Liver (tissue), 3 donors: ENCODE measurements at regions not wholly inside any gene's neighbourhood (a gene's known extent, or its start where the extent isn't known, plus 50 kb on each side); places are given as distances from the start of the nearest gene placed in this dataset.

Experiments used
- CTCF ChIP-seq: fragments of 150-350 bp; IDR thresholded peaks from 2 replicates; pipeline ENCODE4 v1.5.1; 2017; ENCODE audit warnings: improper control_type of control experiment, low read depth, low read length; ENCODE audit not compliant: missing input control
- EGR1 ChIP-seq, 2 donors: IDR thresholded peaks; 2 replicates each; pipeline ENCODE4 v1.6.1; 2016 to 2018; ENCODE audit warnings: antibody characterized with exemption in 2 of 2, low read depth in 2 of 2
- GABPA ChIP-seq, 2 donors: IDR thresholded peaks in 1 of 2; conservative IDR thresholded peaks in 1 of 2; 2 replicates each; pipeline ENCODE4 v1.6.1; 2016; ENCODE audit warnings: antibody characterized with exemption in 2 of 2, mild to moderate bottlenecking in 1 of 2, moderate library complexity in 1 of 2
- HNF4G ChIP-seq: IDR thresholded peaks from 2 replicates; pipeline ENCODE4 v1.6.1; 2016; ENCODE audit warnings: antibody characterized with exemption
- MAX ChIP-seq: IDR thresholded peaks from 2 replicates; pipeline ENCODE4 v1.6.1; 2016; ENCODE audit warnings: antibody characterized with exemption
- RAD21 ChIP-seq, 2 donors: IDR thresholded peaks; 2 replicates each; pipeline ENCODE4 v1.6.1; 2016; ENCODE audit warnings: antibody characterized with exemption in 2 of 2, mild to moderate bottlenecking in 2 of 2
- RXRA ChIP-seq, 2 donors: IDR thresholded peaks; 2 replicates each; pipeline ENCODE4 v1.6.1; 2017 to 2018; ENCODE audit warnings: antibody characterized with exemption in 2 of 2, mild to moderate bottlenecking in 1 of 2
- SP1 ChIP-seq: IDR thresholded peaks from 2 replicates; pipeline ENCODE4 v1.6.1; 2018; ENCODE audit warnings: antibody characterized with exemption, mild to moderate bottlenecking
- TAF1 ChIP-seq: conservative IDR thresholded peaks from 2 replicates; pipeline ENCODE4 v1.6.1; 2016; ENCODE audit warnings: antibody characterized with exemption, mild to moderate bottlenecking
- YY1 ChIP-seq: IDR thresholded peaks from 2 replicates; pipeline ENCODE4 v1.6.1; 2016; ENCODE audit warnings: antibody characterized with exemption, mild to moderate bottlenecking
- TF ChIP-seq, protein P1 (sequence below): IDR thresholded peaks from 2 replicates; pipeline ENCODE4 v1.6.1; 2016; ENCODE audit warnings: antibody characterized with exemption, mild to moderate bottlenecking
- donor health status: healthy.
- donor health status: healthy.

- no peak for TF ChIP-seq CTCF
- TF ChIP-seq TAF1: no peak
- no peak for TF ChIP-seq MAX
- TF ChIP-seq RAD21 (IDR thresholded peaks at IDR 0.05): no peak
- TF ChIP-seq, protein P1, sequence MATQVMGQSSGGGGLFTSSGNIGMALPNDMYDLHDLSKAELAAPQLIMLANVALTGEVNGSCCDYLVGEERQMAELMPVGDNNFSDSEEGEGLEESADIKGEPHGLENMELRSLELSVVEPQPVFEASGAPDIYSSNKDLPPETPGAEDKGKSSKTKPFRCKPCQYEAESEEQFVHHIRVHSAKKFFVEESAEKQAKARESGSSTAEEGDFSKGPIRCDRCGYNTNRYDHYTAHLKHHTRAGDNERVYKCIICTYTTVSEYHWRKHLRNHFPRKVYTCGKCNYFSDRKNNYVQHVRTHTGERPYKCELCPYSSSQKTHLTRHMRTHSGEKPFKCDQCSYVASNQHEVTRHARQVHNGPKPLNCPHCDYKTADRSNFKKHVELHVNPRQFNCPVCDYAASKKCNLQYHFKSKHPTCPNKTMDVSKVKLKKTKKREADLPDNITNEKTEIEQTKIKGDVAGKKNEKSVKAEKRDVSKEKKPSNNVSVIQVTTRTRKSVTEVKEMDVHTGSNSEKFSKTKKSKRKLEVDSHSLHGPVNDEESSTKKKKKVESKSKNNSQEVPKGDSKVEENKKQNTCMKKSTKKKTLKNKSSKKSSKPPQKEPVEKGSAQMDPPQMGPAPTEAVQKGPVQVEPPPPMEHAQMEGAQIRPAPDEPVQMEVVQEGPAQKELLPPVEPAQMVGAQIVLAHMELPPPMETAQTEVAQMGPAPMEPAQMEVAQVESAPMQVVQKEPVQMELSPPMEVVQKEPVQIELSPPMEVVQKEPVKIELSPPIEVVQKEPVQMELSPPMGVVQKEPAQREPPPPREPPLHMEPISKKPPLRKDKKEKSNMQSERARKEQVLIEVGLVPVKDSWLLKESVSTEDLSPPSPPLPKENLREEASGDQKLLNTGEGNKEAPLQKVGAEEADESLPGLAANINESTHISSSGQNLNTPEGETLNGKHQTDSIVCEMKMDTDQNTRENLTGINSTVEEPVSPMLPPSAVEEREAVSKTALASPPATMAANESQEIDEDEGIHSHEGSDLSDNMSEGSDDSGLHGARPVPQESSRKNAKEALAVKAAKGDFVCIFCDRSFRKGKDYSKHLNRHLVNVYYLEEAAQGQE: no peak
- no peak for TF ChIP-seq HNF4G
- no peak for TF ChIP-seq YY1
- no peak for TF ChIP-seq GABPA (IDR thresholded peaks at IDR 0.05 in 1 of 2, conservative IDR thresholded peaks at IDR 0.05 in 1 of 2)
- TF ChIP-seq SP1: no peak
- TF ChIP-seq RXRA (IDR thresholded peaks at IDR 0.05): no peak
- TF ChIP-seq EGR1 (IDR thresholded peaks at IDR 0.05; ENCODE audit: low read depth in 2 of 2): no peak
Observed at GRCh38 chr2:126801473-126801872, 97.2 kb upstream of the TEX51 start.
